ENCODE measurements at regions not wholly inside any gene's neighbourhood (a gene's known extent, or its start where the extent isn't known, plus 50 kb on each side); places are given as distances from the start of the nearest gene placed in this dataset.

DNA sequence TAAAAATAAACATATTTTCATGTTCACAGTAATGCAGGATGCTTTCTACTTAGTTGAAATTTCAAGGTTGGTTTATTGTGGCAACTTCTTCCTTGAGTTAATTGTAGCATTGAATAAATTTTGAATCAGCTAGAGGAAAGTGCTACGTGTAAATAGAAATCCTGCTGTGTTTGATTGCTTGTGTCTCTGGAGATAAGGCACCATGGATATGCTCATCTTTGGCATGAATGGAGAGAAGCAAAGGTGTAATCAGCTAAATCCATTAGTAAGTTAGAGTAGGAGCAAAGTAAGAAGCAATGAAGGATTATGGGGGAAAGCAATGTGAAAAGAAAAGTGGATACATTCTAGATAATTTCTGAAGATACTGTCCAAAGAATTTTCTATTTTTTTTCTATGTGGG, 331.1 kb downstream of the PTPRC start:
- Histone ChIP-seq H3K27ac (ENCODE audit: low read length) (no peak overlapping the region), H3K4me2 (ENCODE audit: low read length) (no peak overlapping the region), H4K20me1 (ENCODE audit: insufficient read depth, low read length) (no peaks in the 10 kb centered on the region), H3K4me1 (ENCODE audit: low read length) (peaks cover 10% of the 10 kb centered on the region), H3K79me2 (ENCODE audit: low read length) (no peaks in the 10 kb centered on the region), H3K36me3 (replicated peaks; ENCODE audit: low read depth, low read length) (no peaks in the 10 kb centered on the region), H3K9me3 (ENCODE audit: insufficient read depth, low read length) (no peaks in the 10 kb centered on the region), H3K9ac (ENCODE audit: low read length) (no peak overlapping the region), H3K27me3 (ENCODE audit: low read depth, low read length) (no peaks in the 10 kb centered on the region), H2AFZ (ENCODE audit: low read depth, low read length) (no peak overlapping the region), H3K4me3 (ENCODE audit: low read length) (no peak overlapping the region)
- TF ChIP-seq EZH2phosphoT487 (IDR thresholded peaks at IDR 0.05; ENCODE audit: low read depth): no peak
- TF ChIP-seq, protein P1, sequence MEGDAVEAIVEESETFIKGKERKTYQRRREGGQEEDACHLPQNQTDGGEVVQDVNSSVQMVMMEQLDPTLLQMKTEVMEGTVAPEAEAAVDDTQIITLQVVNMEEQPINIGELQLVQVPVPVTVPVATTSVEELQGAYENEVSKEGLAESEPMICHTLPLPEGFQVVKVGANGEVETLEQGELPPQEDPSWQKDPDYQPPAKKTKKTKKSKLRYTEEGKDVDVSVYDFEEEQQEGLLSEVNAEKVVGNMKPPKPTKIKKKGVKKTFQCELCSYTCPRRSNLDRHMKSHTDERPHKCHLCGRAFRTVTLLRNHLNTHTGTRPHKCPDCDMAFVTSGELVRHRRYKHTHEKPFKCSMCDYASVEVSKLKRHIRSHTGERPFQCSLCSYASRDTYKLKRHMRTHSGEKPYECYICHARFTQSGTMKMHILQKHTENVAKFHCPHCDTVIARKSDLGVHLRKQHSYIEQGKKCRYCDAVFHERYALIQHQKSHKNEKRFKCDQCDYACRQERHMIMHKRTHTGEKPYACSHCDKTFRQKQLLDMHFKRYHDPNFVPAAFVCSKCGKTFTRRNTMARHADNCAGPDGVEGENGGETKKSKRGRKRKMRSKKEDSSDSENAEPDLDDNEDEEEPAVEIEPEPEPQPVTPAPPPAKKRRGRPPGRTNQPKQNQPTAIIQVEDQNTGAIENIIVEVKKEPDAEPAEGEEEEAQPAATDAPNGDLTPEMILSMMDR (IDR thresholded peaks at IDR 0.05; ENCODE audit: low read depth, low read length): no peak

- Histone ChIP-seq H2AFZ (ENCODE audit: low read depth, low read length) (no peak overlapping the region), H3K9ac (ENCODE audit: low read length) (no peak overlapping the region), H3K4me1 (ENCODE audit: low read length) (peaks cover 13% of the 10 kb centered on the region), H3K27ac (ENCODE audit: low read length) (no peak overlapping the region), H3K27me3 (ENCODE audit: low read depth, low read length) (no peaks in the 10 kb centered on the region), H3K4me3 (ENCODE audit: low read length) (no peak overlapping the region), H3K9me3 (ENCODE audit: insufficient read depth, low read length) (no peaks in the 10 kb centered on the region), H3K79me2 (ENCODE audit: low read length) (no peaks in the 10 kb centered on the region), H3K4me2 (ENCODE audit: low read length) (no peak overlapping the region), H4K20me1 (ENCODE audit: insufficient read depth, low read length) (no peaks in the 10 kb centered on the region), H3K36me3 (replicated peaks; ENCODE audit: low read depth, low read length) (no peaks in the 10 kb centered on the region)
- TF ChIP-seq EZH2phosphoT487 (IDR thresholded peaks at IDR 0.05; ENCODE audit: low read depth): no peak
- TF ChIP-seq, protein P1 (IDR thresholded peaks at IDR 0.05; ENCODE audit: low read depth, low read length): no peak
These were observed 332.1 kb downstream of the PTPRC start for GRCh38 chr1:198970916-198971315.

DNA sequence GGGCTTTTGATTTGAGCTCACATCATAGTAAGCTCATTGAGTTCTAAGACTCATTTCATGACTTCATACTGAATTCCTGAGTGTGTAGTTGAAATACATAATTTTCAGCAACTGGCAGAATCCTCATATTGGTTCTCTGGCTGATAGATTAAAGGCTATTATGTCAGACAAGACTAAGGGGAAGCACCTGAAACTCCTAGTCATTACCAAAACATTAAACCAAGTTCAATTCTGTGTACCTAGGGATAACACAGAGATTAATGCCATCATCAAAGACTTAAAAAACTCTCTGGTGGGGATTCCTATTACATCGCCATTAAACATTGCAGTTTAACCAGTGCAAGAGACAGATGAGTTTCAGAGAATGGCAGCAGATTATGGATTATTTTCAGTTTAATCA, 339.1 kb downstream of the PTPRC start:
- H3K79me2 ChIP-seq (ENCODE audit: low read length): no peaks in the 10 kb centered on the region
- TF ChIP-seq EZH2phosphoT487 (IDR thresholded peaks at IDR 0.05; ENCODE audit: low read depth): no peak
- TF ChIP-seq, protein P1 (IDR thresholded peaks at IDR 0.05; ENCODE audit: low read depth, low read length): no peak
- no peak overlapping the region for H3K27ac ChIP-seq (ENCODE audit: low read length)

DNA sequence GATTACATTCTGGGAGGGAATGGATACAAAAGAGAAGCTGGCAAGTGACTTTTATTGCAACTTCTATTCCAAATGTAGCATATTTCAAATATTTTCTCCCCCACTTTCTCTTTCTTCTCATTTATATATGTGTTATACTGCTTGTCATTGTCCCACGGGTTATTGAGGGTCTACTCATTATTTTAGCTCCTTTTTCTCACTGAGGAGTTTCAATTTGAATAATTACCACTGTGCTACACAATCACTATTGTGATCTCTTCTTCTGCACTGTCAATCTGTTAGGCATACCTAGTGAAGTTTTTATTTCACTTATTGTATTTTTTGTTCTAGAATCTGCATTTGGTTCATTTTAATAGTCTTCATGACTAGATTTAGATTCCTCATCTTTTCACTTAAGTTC, 339.7 kb downstream of the PTPRC start:
- Histone ChIP-seq H3K4me3 (ENCODE audit: low read length) (no peak overlapping the region), H3K27ac (ENCODE audit: low read length) (no peak overlapping the region), H3K9me3 (ENCODE audit: insufficient read depth, low read length) (no peaks in the 10 kb centered on the region), H3K4me1 (ENCODE audit: low read length) (peaks cover 16% of the 10 kb centered on the region), H3K36me3 (replicated peaks; ENCODE audit: low read depth, low read length) (no peaks in the 10 kb centered on the region), H4K20me1 (ENCODE audit: insufficient read depth, low read length) (no peaks in the 10 kb centered on the region), H3K9ac (ENCODE audit: low read length) (no peak overlapping the region), H2AFZ (ENCODE audit: low read depth, low read length) (no peak overlapping the region), H3K79me2 (ENCODE audit: low read length) (no peaks in the 10 kb centered on the region), H3K27me3 (ENCODE audit: low read depth, low read length) (no peaks in the 10 kb centered on the region), H3K4me2 (ENCODE audit: low read length) (no peak overlapping the region)
- no peak for TF ChIP-seq EZH2phosphoT487 (IDR thresholded peaks at IDR 0.05; ENCODE audit: low read depth)
- TF ChIP-seq, protein P1 (IDR thresholded peaks at IDR 0.05; ENCODE audit: low read depth, low read length): no peak

More for the DNA sequence above, 339.1 kb downstream of the PTPRC start:
- Histone ChIP-seq H3K36me3 (replicated peaks; ENCODE audit: low read depth, low read length) (no peaks in the 10 kb centered on the region), H3K9ac (ENCODE audit: low read length) (no peak overlapping the region), H2AFZ (ENCODE audit: low read depth, low read length) (no peak overlapping the region), H3K27me3 (ENCODE audit: low read depth, low read length) (no peaks in the 10 kb centered on the region), H3K9me3 (ENCODE audit: insufficient read depth, low read length) (no peaks in the 10 kb centered on the region), H3K4me2 (ENCODE audit: low read length) (no peak overlapping the region), H3K4me1 (ENCODE audit: low read length) (peaks cover 22% of the 10 kb centered on the region), H3K4me3 (ENCODE audit: low read length) (no peak overlapping the region), H4K20me1 (ENCODE audit: insufficient read depth, low read length) (no peaks in the 10 kb centered on the region)

All from OCI-LY3 (cell line).